ENCODE measurements at regions not wholly inside any gene's neighbourhood (a gene's known extent, or its start where the extent isn't known, plus 50 kb on each side); places are given as distances from the start of the nearest gene placed in this dataset.

- TF ChIP-seq CTCF (IDR thresholded peaks at IDR 0.05; ENCODE audit: extremely low read depth, low read depth, low read length) = no peak
- H3K36me3 ChIP-seq (ENCODE audit: insufficient read depth, low read length) = no peaks in the 10 kb centered on the region
- no peaks in the 10 kb centered on the region for H3K4me1 ChIP-seq (ENCODE audit: insufficient read depth, low read length)
- H4K20me1 ChIP-seq (ENCODE audit: insufficient read depth, low read length) = no peaks in the 10 kb centered on the region
- H2AFZ ChIP-seq (ENCODE audit: low read length) = no peak overlapping the region
- no peak overlapping the region for H3K4me2 ChIP-seq (ENCODE audit: insufficient read depth, low read length)
- DNase-seq (ENCODE audit: insufficient read length, low spot score, missing footprints) = no peak
- no peaks in the 10 kb centered on the region for H3K27me3 ChIP-seq (ENCODE audit: insufficient read depth, low read length)
- no peak overlapping the region for H3K27ac ChIP-seq (ENCODE audit: low read depth, low read length)
- no peaks in the 10 kb centered on the region for H3K79me2 ChIP-seq (ENCODE audit: insufficient read depth, low read length)
- H3K9me3 ChIP-seq (ENCODE audit: low read depth, low read length) = no peaks in the 10 kb centered on the region
- H3K4me3 ChIP-seq (ENCODE audit: insufficient read depth, low read length) = no peak overlapping the region
Measured at GRCh38 chr16:16909126-16909525, 530.2 kb downstream of the NPIPA7 start.

GRCh38 chr16:16910666-16911065 lies 531.7 kb downstream of the NPIPA7 start:
- H2AFZ ChIP-seq (ENCODE audit: low read length) = no peak overlapping the region
- no peaks in the 10 kb centered on the region for H3K9me3 ChIP-seq (ENCODE audit: low read depth, low read length)
- no peak for DNase-seq (ENCODE audit: insufficient read length, low spot score, missing footprints)
- no peak overlapping the region for H3K27ac ChIP-seq (ENCODE audit: low read depth, low read length)
- H3K4me3 ChIP-seq (ENCODE audit: insufficient read depth, low read length) = no peak overlapping the region
- H3K36me3 ChIP-seq (ENCODE audit: insufficient read depth, low read length) = no peaks in the 10 kb centered on the region
- H4K20me1 ChIP-seq (ENCODE audit: insufficient read depth, low read length) = no peaks in the 10 kb centered on the region
- no peaks in the 10 kb centered on the region for H3K27me3 ChIP-seq (ENCODE audit: insufficient read depth, low read length)
- no peak overlapping the region for H3K4me2 ChIP-seq (ENCODE audit: insufficient read depth, low read length)
- no peak for TF ChIP-seq CTCF (IDR thresholded peaks at IDR 0.05; ENCODE audit: extremely low read depth, low read depth, low read length)
- H3K79me2 ChIP-seq (ENCODE audit: insufficient read depth, low read length) = no peaks in the 10 kb centered on the region
- no peaks in the 10 kb centered on the region for H3K4me1 ChIP-seq (ENCODE audit: insufficient read depth, low read length)

- Histone ChIP-seq H4K20me1 (ENCODE audit: insufficient read depth, low read length) (no peaks in the 10 kb centered on the region), H3K36me3 (ENCODE audit: insufficient read depth, low read length) (no peaks in the 10 kb centered on the region), H3K9me3 (ENCODE audit: low read depth, low read length) (no peaks in the 10 kb centered on the region), H3K27ac (ENCODE audit: low read depth, low read length) (no peak overlapping the region), H2AFZ (ENCODE audit: low read length) (no peak overlapping the region), H3K79me2 (ENCODE audit: insufficient read depth, low read length) (no peaks in the 10 kb centered on the region), H3K4me1 (ENCODE audit: insufficient read depth, low read length) (no peaks in the 10 kb centered on the region), H3K4me2 (ENCODE audit: insufficient read depth, low read length) (no peak overlapping the region), H3K27me3 (ENCODE audit: insufficient read depth, low read length) (no peaks in the 10 kb centered on the region), H3K4me3 (ENCODE audit: insufficient read depth, low read length) (no peak overlapping the region)
- TF ChIP-seq CTCF (IDR thresholded peaks at IDR 0.05; ENCODE audit: extremely low read depth, low read depth, low read length) = no peak
- DNase-seq (ENCODE audit: insufficient read length, low spot score, missing footprints) = no peak
Measured at GRCh38 chr16:16915771-16916170, 536.8 kb downstream of the NPIPA7 start.

- no peak overlapping the region for H3K4me2 ChIP-seq (ENCODE audit: insufficient read depth, low read length)
- H3K27ac ChIP-seq (ENCODE audit: low read depth, low read length) = no peak overlapping the region
- DNase-seq (ENCODE audit: insufficient read length, low spot score, missing footprints) = no peak
- no peak overlapping the region for H3K4me3 ChIP-seq (ENCODE audit: insufficient read depth, low read length)
- H3K9me3 ChIP-seq (ENCODE audit: low read depth, low read length) = no peaks in the 10 kb centered on the region
- no peaks in the 10 kb centered on the region for H4K20me1 ChIP-seq (ENCODE audit: insufficient read depth, low read length)
- no peak for TF ChIP-seq CTCF (IDR thresholded peaks at IDR 0.05; ENCODE audit: extremely low read depth, low read depth, low read length)
- no peak overlapping the region for H2AFZ ChIP-seq (ENCODE audit: low read length)
- no peaks in the 10 kb centered on the region for H3K79me2 ChIP-seq (ENCODE audit: insufficient read depth, low read length)
- no peaks in the 10 kb centered on the region for H3K4me1 ChIP-seq (ENCODE audit: insufficient read depth, low read length)
- no peaks in the 10 kb centered on the region for H3K27me3 ChIP-seq (ENCODE audit: insufficient read depth, low read length)
- H3K36me3 ChIP-seq (ENCODE audit: insufficient read depth, low read length) = no peaks in the 10 kb centered on the region
Measured at GRCh38 chr16:16917191-16917785, 538.3 kb downstream of the NPIPA7 start.

Data from osteoblast (primary cell).